NB4 (cell line): ENCODE measurements at regions not wholly inside any gene's neighbourhood (a gene's known extent, or its start where the extent isn't known, plus 50 kb on each side); places are given as distances from the start of the nearest gene placed in this dataset.

Experiments used
- POLR2A ChIP-seq: IDR thresholded peaks from 2 replicates; pipeline ENCODE4 v1.6.1; 2011; ENCODE audit warnings: mild to moderate bottlenecking; ENCODE audit not compliant: insufficient read length; ENCODE audit errors: extremely low read depth
- TF ChIP-seq, protein P1 (sequence below): IDR thresholded peaks from one replicate; pipeline ENCODE4 v1.5.1; 2012; ENCODE audit warnings: low read depth, low read length
- TF ChIP-seq, protein P2 (sequence below): IDR thresholded peaks from 2 replicates; pipeline ENCODE4 v1.6.1; 2011; ENCODE audit warnings: low read depth, low read length

DNA sequence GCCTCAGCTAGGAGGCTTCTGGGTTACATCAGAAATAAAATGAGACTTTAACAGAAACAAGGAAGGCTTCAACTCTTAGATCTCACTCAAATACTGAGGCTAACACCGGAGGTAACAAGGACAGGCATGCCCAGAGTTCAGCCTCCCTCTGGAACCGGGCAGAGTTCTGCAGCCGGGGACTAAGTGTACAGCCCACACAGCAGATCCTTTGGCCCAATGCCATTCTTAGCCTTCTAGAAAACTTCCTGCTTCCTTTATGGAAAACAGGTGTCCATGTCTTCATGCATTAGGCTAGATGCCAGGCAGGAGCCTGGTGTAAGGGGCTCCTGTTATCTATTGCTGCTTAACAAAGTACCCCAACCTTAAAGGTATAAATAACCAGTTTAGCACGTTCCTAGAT, 369.7 kb downstream of the BCOR start:
- TF ChIP-seq, protein P1, sequence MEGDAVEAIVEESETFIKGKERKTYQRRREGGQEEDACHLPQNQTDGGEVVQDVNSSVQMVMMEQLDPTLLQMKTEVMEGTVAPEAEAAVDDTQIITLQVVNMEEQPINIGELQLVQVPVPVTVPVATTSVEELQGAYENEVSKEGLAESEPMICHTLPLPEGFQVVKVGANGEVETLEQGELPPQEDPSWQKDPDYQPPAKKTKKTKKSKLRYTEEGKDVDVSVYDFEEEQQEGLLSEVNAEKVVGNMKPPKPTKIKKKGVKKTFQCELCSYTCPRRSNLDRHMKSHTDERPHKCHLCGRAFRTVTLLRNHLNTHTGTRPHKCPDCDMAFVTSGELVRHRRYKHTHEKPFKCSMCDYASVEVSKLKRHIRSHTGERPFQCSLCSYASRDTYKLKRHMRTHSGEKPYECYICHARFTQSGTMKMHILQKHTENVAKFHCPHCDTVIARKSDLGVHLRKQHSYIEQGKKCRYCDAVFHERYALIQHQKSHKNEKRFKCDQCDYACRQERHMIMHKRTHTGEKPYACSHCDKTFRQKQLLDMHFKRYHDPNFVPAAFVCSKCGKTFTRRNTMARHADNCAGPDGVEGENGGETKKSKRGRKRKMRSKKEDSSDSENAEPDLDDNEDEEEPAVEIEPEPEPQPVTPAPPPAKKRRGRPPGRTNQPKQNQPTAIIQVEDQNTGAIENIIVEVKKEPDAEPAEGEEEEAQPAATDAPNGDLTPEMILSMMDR = no peak
- TF ChIP-seq POLR2A = no peak
- TF ChIP-seq, protein P2, sequence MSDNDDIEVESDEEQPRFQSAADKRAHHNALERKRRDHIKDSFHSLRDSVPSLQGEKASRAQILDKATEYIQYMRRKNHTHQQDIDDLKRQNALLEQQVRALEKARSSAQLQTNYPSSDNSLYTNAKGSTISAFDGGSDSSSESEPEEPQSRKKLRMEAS = no peak
